Retinal pigment epithelial cell (primary cell): ENCODE measurements at regions not wholly inside any gene's neighbourhood (a gene's known extent, or its start where the extent isn't known, plus 50 kb on each side); places are given as distances from the start of the nearest gene placed in this dataset.
A peak's percentile ranks its signal among the peaks of the same experiment; 100 is the strongest.
"Not testable (repeated sequence)": the region's sequence is repeated elsewhere in the genome, so short reads cannot be mapped to it uniquely, and the experiment has no call there.

ENCODE experiments used
- DNase-seq: peaks from one replicate; pipeline ENCODE4 v3.0.0-alpha.2; 2010; ENCODE audit warnings: low read depth
- H3K4me3 ChIP-seq: 2 replicates; pipeline ENCODE4 v1.5.1; 2011; ENCODE audit warnings: mild to moderate bottlenecking, low read length, control low read depth, moderate library complexity
- TF ChIP-seq, protein P1 (sequence below): conservative IDR thresholded peaks from 2 replicates; pipeline ENCODE4 v1.5.1; 2011; ENCODE audit warnings: low read depth, low read length, control low read depth, inconsistent platforms

DNA sequence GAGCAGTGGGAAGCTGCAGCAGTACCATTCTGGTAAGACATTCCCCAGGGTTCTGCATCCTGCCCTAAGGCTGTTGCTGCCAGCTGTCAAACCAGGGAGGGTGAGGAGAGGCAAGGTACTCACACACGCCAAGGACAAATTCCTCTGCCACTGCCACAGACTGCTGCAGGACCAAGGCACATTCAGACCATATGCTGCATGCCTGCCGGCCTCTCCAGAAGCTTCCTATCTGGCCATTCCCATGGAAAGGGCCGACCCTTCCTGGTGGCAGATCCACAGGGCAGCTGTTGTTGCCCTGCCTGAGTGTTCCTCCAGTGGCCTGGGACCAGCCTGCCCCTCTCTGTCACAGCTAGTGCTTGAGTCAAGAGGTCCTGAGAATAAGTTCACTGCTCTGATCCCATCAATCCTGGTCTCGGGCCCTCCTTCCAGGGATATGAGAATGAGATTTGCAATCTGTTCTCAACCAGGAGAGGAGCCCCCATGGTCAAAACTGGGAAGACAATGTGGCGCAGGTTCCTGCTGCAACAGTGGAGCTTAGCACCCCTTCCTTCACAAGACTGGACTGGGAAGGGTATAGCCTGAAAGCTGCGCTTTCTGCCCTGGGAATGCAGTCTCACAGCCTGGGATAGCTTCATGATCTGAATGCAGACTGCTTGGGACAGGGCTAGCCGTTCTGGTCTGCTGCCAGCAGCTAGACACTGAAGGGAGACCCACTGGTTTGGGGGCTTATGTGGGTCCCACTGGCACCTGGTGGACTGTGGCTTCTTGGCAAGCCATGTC is 342.5 kb upstream of the NDST3 start:
- TF ChIP-seq, protein P1, sequence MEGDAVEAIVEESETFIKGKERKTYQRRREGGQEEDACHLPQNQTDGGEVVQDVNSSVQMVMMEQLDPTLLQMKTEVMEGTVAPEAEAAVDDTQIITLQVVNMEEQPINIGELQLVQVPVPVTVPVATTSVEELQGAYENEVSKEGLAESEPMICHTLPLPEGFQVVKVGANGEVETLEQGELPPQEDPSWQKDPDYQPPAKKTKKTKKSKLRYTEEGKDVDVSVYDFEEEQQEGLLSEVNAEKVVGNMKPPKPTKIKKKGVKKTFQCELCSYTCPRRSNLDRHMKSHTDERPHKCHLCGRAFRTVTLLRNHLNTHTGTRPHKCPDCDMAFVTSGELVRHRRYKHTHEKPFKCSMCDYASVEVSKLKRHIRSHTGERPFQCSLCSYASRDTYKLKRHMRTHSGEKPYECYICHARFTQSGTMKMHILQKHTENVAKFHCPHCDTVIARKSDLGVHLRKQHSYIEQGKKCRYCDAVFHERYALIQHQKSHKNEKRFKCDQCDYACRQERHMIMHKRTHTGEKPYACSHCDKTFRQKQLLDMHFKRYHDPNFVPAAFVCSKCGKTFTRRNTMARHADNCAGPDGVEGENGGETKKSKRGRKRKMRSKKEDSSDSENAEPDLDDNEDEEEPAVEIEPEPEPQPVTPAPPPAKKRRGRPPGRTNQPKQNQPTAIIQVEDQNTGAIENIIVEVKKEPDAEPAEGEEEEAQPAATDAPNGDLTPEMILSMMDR: no peak
- no peak overlapping the region for H3K4me3 ChIP-seq
- DNase-seq: no peak

DNA sequence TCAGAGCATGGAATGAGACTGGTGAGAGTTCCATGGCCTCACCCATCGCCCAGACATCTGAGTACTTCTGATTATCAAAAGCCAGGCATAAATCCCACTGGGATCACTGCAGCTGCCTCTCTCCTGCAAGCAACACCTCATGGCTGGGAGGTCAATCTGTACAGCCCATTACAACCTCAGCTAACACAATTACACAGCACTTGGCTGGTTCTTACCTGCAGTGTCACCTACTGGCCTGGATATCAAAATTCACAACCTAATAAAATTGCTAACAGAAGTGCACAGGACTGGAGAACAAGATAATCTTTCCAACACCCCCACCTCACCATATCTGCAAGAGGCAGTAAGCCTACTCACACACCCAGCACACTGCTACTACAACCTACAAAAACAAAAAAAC is 341.7 kb upstream of the NDST3 start:
- H3K4me3 ChIP-seq: no peak overlapping the region
- TF ChIP-seq, protein P1: no peak
- DNase-seq: no peak

DNA sequence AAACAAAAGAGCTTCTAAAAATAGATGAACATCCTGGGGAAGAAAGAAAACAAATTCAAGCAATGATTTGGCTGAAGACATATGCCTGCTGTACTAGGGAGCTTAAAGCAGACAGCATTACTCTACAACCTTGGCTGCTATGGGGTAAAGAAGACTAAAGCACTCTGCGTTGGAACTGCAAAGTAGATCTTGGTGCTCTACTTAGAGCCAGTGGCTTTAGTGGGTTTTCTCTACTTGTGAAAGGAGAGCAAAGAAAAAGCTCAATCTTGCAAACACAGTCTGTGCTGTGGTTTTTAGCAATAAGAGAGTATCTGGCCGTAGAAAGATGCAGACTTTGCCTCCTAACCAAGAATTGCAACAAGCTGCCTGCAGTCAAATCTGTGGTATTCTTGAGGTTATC is 334.7 kb upstream of the NDST3 start:
- TF ChIP-seq, protein P1: no peak
- H3K4me3 ChIP-seq: no peak overlapping the region
- DNase-seq: no peak

DNA sequence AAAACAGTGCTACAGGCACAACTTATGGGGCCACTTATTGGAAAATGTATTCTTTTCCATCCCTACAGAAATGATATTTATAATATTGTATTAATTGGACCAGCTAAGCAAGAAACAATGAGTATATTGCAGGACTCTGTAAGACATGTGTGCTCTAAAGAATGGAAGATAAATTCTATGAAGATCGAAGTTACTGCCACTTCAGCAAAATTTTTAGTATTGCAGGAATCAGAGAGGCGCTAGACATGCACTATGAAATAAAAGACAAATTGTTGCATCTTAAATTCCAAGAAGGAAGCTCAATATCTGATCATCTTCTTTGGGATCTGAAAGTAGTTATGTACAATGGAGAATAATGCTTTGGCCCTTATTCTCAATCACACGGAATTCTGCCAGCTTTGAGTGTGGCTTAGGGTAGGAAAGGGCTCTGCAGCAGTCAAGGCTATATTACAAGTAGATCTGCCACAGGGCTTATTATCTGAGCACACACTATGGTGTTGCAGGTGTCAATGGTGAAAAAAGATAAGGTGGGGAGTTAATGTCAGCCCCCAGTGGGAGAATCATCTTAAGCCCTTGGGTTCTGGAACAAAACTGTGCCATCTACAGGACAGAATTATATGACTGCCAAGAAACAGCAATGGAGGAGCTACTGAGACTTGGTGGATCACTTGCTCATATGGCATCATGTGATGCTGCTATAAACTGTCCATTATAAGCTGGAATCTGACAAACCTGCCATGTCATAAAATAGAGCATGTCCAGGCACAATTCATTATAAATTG is 334.0 kb upstream of the NDST3 start:
- H3K4me3 ChIP-seq: no peak overlapping the region
- DNase-seq: no peak
- TF ChIP-seq, protein P1: peak; percentile 40

DNA sequence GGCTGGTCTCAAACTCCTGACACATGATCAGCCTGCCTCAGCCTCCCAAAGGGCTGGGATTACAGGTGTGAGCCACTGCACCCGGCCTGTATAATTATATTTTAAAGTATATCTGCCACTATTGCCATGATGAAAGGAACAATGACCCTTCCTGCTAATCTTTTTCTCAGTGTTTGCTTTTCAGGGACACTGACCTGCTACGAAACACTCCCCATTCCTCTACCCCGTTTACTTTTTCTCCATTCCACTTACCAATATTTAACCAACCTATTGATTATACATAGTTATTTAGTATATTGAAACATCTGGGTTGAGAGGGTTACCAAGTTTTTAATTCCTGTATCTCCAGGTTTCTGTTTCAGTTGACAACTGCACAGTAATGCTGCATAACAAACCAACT is 331.9 kb upstream of the NDST3 start:
- H3K4me3 ChIP-seq: no peak overlapping the region
- no peak for DNase-seq
- TF ChIP-seq, protein P1: no peak

DNA sequence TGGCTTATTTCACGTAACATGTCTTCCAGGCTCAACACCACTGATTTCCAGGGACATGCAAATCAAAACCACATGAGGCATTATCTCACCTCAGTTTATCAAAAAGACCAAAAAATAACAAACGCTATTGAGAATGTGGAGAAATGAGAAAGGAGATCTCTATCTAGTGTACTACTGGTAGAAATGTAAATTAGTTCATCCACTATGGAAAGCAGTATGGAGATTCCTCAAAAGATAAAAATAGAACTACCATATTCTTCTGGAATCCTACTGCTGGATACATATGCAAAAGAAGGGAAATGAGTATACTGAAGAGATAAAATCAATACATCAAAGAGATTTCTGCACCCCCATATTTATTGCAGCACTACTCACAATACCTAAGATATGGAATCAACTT is 329.6 kb upstream of the NDST3 start:
- DNase-seq: no peak
- no peak overlapping the region for H3K4me3 ChIP-seq
- TF ChIP-seq, protein P1: no peak

DNA sequence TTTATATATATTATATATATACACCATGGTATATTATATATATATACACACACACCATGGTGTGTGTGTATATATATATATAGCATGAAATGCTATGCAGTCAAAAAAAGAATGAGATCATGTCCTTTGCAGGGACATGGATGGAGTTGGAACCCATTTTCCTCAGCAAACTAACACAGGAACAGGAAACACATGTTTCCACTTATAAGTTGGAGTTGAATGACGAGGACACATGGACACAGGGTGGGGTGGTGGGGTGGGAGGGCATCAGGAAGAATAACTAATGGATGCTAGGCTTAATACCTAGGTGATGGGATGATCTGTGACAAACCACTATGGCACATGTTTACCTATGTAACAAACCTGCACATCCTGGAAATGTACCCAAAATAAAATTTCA is 293.6 kb upstream of the NDST3 start:
- no peak for DNase-seq
- TF ChIP-seq, protein P1: no peak

DNA sequence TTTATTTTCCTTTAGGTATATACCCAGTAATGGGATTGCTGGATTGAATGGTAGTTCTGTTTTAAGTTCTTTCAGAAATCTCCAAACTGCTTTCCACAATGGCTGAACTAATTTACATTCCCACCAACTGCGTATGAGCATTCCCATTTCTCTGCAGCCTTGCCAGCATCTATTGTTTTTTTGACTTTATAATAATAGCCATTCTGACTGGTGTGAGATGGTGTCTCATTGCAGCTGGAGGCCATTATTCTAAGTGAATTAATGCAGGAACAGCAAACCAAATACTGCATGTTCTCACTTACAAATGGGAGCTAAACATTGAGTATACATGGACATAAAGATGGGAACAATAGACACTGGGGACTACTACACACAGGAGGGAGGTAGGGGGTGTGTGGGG is 288.9 kb upstream of the NDST3 start:
- not testable (repeated sequence) for DNase-seq, H3K4me3 ChIP-seq

More for the DNA sequence above, 293.6 kb upstream of the NDST3 start:
- H3K4me3 ChIP-seq: no peak overlapping the region
